ENCODE measurements at regions not wholly inside any gene's neighbourhood (a gene's known extent, or its start where the extent isn't known, plus 50 kb on each side); places are given as distances from the start of the nearest gene placed in this dataset.
"Not testable (repeated sequence)": the region's sequence is repeated elsewhere in the genome, so short reads cannot be mapped to it uniquely, and the experiment has no call there.

GRCh38 chr7:142575351-142575750 lies 173.9 kb upstream of the PRSS1 start:
- FAIRE-seq; DNase-seq (ENCODE audit: low spot score): not testable (repeated sequence)

GRCh38 chr7:142571581-142571980 lies 177.7 kb upstream of the PRSS1 start:
- DNase-seq (ENCODE audit: low spot score) (no peak), FAIRE-seq (no peak)

- FAIRE-seq = no peak
- DNase-seq (ENCODE audit: low spot score) = no peak
These were observed 179.4 kb upstream of the PRSS1 start for GRCh38 chr7:142569851-142570250.

- no peak for FAIRE-seq
These were observed 180.7 kb upstream of the PRSS1 start for GRCh38 chr7:142568435-142569097.

GRCh38 chr7:142567201-142568075 lies 181.8 kb upstream of the PRSS1 start:
- FAIRE-seq (no peak), DNase-seq (ENCODE audit: low spot score) (no peak)

More at GRCh38 chr7:142568435-142569097, 180.7 kb upstream of the PRSS1 start:
- peak; percentile 62 for DNase-seq (ENCODE audit: low spot score)

GRCh38 chr7:142566271-142566670 lies 183.0 kb upstream of the PRSS1 start:
- DNase-seq (ENCODE audit: low spot score) = no peak

GRCh38 chr7:142564125-142564524 lies 185.1 kb upstream of the PRSS1 start:
- DNase-seq (ENCODE audit: low spot score); FAIRE-seq: not testable (repeated sequence)

More at GRCh38 chr7:142566271-142566670, 183.0 kb upstream of the PRSS1 start:
- no peak for FAIRE-seq

GRCh38 chr7:142563470-142563869 lies 185.8 kb upstream of the PRSS1 start:
- FAIRE-seq = no peak

GRCh38 chr7:142562688-142563087 lies 186.6 kb upstream of the PRSS1 start:
- DNase-seq (ENCODE audit: low spot score) = no peak
- no peak for FAIRE-seq

More at GRCh38 chr7:142563470-142563869, 185.8 kb upstream of the PRSS1 start:
- DNase-seq (ENCODE audit: low spot score) = no peak

GRCh38 chr7:142561396-142561795 lies 187.9 kb upstream of the PRSS1 start:
- DNase-seq (ENCODE audit: low spot score) = not testable (repeated sequence)

GRCh38 chr7:142560770-142561169 lies 188.5 kb upstream of the PRSS1 start:
- DNase-seq (ENCODE audit: low spot score); FAIRE-seq: not testable (repeated sequence)

More at GRCh38 chr7:142561396-142561795, 187.9 kb upstream of the PRSS1 start:
- not testable (repeated sequence) for FAIRE-seq

GRCh38 chr7:142560166-142560565 lies 189.1 kb upstream of the PRSS1 start:
- DNase-seq (ENCODE audit: low spot score) (no peak), FAIRE-seq (no peak)

- peak; percentile 27 for DNase-seq (ENCODE audit: low spot score)
- FAIRE-seq = no peak
These were observed 191.2 kb upstream of the PRSS1 start for GRCh38 chr7:142557971-142558582.

- DNase-seq (ENCODE audit: low spot score) = peak; percentile 84
- no peak for FAIRE-seq
These were observed 192.5 kb upstream of the PRSS1 start for GRCh38 chr7:142556740-142557139.

GRCh38 chr7:142554560-142555532 lies 194.4 kb upstream of the PRSS1 start:
- FAIRE-seq (no peak), DNase-seq (ENCODE audit: low spot score) (no peak)

GRCh38 chr7:142553216-142553615 lies 196.1 kb upstream of the PRSS1 start:
- no peak for DNase-seq (ENCODE audit: low spot score)
- no peak for FAIRE-seq

GRCh38 chr7:142548978-142549377 lies 200.3 kb upstream of the PRSS1 start:
- FAIRE-seq = no peak
- DNase-seq (ENCODE audit: low spot score) = no peak

GRCh38 chr7:142546452-142546851 lies 202.8 kb upstream of the PRSS1 start:
- DNase-seq (ENCODE audit: low spot score) (no peak), FAIRE-seq (no peak)

GRCh38 chr7:142542942-142543341 lies 206.3 kb upstream of the PRSS1 start:
- FAIRE-seq = no peak
- DNase-seq (ENCODE audit: low spot score) = no peak

GRCh38 chr7:142542105-142542504 lies 207.2 kb upstream of the PRSS1 start:
- FAIRE-seq = no peak
- no peak for DNase-seq (ENCODE audit: low spot score)

GRCh38 chr7:142540371-142540770 lies 208.9 kb upstream of the PRSS1 start:
- no peak for DNase-seq (ENCODE audit: low spot score)
- no peak for FAIRE-seq
